HG02884 (cell line): ENCODE measurements at regions not wholly inside any gene's neighbourhood (a gene's known extent, or its start where the extent isn't known, plus 50 kb on each side); places are given as distances from the start of the nearest gene placed in this dataset.
"Not testable (repeated sequence)": the region's sequence is repeated elsewhere in the genome, so short reads cannot be mapped to it uniquely, and the experiment has no call there.

Experiments used
- ATAC-seq: cut with Tn5 transposase; IDR thresholded peaks from one replicate; pipeline ENCODE4 v1.9.1; 2021; ENCODE audit warnings: mild to moderate bottlenecking, moderate library complexity; ENCODE audit not compliant: unreplicated experiment

GRCh38 chr6:68071740-68072139 is 563.3 kb upstream of the ADGRB3 start:
- ATAC-seq: no peak

- ATAC-seq: no peak
Measured at GRCh38 chr6:68069921-68070710, 565.0 kb upstream of the ADGRB3 start.

GRCh38 chr6:68059899-68060298 is 575.2 kb upstream of the ADGRB3 start:
- no peak for ATAC-seq

GRCh38 chr6:68059261-68059660 is 575.8 kb upstream of the ADGRB3 start:
- ATAC-seq: no peak

GRCh38 chr6:68056596-68056995 is 578.5 kb upstream of the ADGRB3 start:
- ATAC-seq: not testable (repeated sequence)

- no peak for ATAC-seq
Measured at GRCh38 chr6:68054756-68055155, 580.3 kb upstream of the ADGRB3 start.

GRCh38 chr6:68053805-68054373 is 581.2 kb upstream of the ADGRB3 start:
- no peak for ATAC-seq

- ATAC-seq: no peak
Measured at GRCh38 chr6:68052234-68052633, 582.8 kb upstream of the ADGRB3 start.

GRCh38 chr6:68049562-68049961 is 585.5 kb upstream of the ADGRB3 start:
- ATAC-seq: no peak

GRCh38 chr6:68046756-68047155 is 588.3 kb upstream of the ADGRB3 start:
- ATAC-seq: no peak

- ATAC-seq: no peak
Measured at GRCh38 chr6:68046302-68046701, 588.8 kb upstream of the ADGRB3 start.

GRCh38 chr6:68045193-68045592 is 589.9 kb upstream of the ADGRB3 start:
- no peak for ATAC-seq

- no peak for ATAC-seq
Measured at GRCh38 chr6:68044264-68044663, 590.8 kb upstream of the ADGRB3 start.

- no peak for ATAC-seq
Measured at GRCh38 chr6:68043122-68043398, 592.0 kb upstream of the ADGRB3 start.

GRCh38 chr6:68042339-68043121 is 592.6 kb upstream of the ADGRB3 start:
- no peak for ATAC-seq

GRCh38 chr6:68040780-68041179 is 594.3 kb upstream of the ADGRB3 start:
- ATAC-seq: no peak

- ATAC-seq: no peak
Measured at GRCh38 chr6:68040312-68040778, 594.7 kb upstream of the ADGRB3 start.

GRCh38 chr6:68039641-68040311 is 595.3 kb upstream of the ADGRB3 start:
- ATAC-seq: no peak

- no peak for ATAC-seq
Measured at GRCh38 chr6:68038815-68039408, 596.2 kb upstream of the ADGRB3 start.

GRCh38 chr6:68032217-68032616 is 602.9 kb upstream of the ADGRB3 start:
- ATAC-seq: no peak

GRCh38 chr6:68031054-68031453 is 604.0 kb upstream of the ADGRB3 start:
- no peak for ATAC-seq
